ENCODE measurements at regions not wholly inside any gene's neighbourhood (a gene's known extent, or its start where the extent isn't known, plus 50 kb on each side); places are given as distances from the start of the nearest gene placed in this dataset.

DNA sequence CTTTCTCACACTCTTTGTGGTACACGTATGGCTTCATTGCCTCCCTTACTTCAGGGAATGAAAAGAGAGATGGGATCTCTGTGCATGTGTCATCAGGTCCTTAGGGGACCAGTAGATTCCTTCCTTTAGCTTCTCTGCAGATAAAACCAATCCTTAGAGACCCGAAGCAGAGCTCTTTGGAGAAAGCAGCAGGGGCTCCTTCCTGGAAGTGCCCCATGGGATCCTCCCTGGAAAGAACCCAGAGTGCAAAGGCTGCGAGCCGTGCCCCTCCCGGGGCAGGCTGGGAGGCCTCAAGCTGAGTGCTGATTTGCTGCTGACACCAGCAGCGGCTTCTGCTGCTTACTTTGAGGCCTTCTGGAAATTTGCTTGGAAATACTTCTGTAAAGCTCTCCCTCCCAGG, 328.6 kb upstream of the RGMA start:
- H3K9me3 ChIP-seq (replicated peaks; ENCODE audit: control insufficient read depth, insufficient read depth, low read depth, low read length), result no peaks in the 10 kb centered on the region
- H3K4me3 ChIP-seq, result no peak overlapping the region
- H3K9me1 ChIP-seq (ENCODE audit: control insufficient read depth, insufficient read depth, low read length), result no peaks in the 10 kb centered on the region
- TF ChIP-seq XRCC4 (IDR thresholded peaks at IDR 0.05; ENCODE audit: extremely low read depth, insufficient read depth, insufficient read length) (no peak), PCBP2 (IDR thresholded peaks at IDR 0.05; ENCODE audit: low read depth, low read length, poor library complexity, severe bottlenecking) (no peak), ESRRA (IDR thresholded peaks at IDR 0.05; ENCODE audit: borderline replicate concordance, low read depth) (no peak), BRD9 (IDR thresholded peaks at IDR 0.05; ENCODE audit: low read depth, partially characterized antibody) (no peak), ZNF431 (CRISPR knock-in tag; IDR thresholded peaks at IDR 0.05) (no peak), POLR2B (IDR thresholded peaks at IDR 0.05; ENCODE audit: low read depth, partially characterized antibody) (no peak), GTF2E2 (tag; IDR thresholded peaks at IDR 0.05) (no peak), ARID1B (IDR thresholded peaks at IDR 0.05) (no peak), FOXK1 (CRISPR knock-in tag; IDR thresholded peaks at IDR 0.05; ENCODE audit: borderline replicate concordance) (no peak), ELF2 (CRISPR knock-in tag; IDR thresholded peaks at IDR 0.05) (no peak)
- TF ChIP-seq, protein P1, sequence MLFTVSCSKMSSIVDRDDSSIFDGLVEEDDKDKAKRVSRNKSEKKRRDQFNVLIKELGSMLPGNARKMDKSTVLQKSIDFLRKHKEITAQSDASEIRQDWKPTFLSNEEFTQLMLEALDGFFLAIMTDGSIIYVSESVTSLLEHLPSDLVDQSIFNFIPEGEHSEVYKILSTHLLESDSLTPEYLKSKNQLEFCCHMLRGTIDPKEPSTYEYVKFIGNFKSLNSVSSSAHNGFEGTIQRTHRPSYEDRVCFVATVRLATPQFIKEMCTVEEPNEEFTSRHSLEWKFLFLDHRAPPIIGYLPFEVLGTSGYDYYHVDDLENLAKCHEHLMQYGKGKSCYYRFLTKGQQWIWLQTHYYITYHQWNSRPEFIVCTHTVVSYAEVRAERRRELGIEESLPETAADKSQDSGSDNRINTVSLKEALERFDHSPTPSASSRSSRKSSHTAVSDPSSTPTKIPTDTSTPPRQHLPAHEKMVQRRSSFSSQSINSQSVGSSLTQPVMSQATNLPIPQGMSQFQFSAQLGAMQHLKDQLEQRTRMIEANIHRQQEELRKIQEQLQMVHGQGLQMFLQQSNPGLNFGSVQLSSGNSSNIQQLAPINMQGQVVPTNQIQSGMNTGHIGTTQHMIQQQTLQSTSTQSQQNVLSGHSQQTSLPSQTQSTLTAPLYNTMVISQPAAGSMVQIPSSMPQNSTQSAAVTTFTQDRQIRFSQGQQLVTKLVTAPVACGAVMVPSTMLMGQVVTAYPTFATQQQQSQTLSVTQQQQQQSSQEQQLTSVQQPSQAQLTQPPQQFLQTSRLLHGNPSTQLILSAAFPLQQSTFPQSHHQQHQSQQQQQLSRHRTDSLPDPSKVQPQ (CRISPR knock-in tag; IDR thresholded peaks at IDR 0.05; ENCODE audit: borderline replicate concordance), result no peak
- H3K27ac ChIP-seq (ENCODE audit: extremely low read depth, low read depth, low read length), result no peak overlapping the region
- ATAC-seq, result no peak
- H3K79me2 ChIP-seq (ENCODE audit: control insufficient read depth, insufficient read depth, low read length), result no peaks in the 10 kb centered on the region
- H4K20me1 ChIP-seq (replicated peaks; ENCODE audit: control insufficient read depth, insufficient read depth, low read length), result no peaks in the 10 kb centered on the region
- intact Hi-C loops (cut with micrococcal nuclease) (no loop called here), in situ Hi-C loops (cut with MboI) (no loop called here)
- DNase-seq (ENCODE audit: extremely low read depth in 1 of 4, low spot score in 3 of 4), result no peak
- BruUV-seq (replicated peaks), result no TSS peak
- ChIA-PET CTCF (ENCODE audit: low intra/inter-chr PET ratio) (no interaction called here), POLR2A (no interaction called here)
- FAIRE-seq, result no peak
- no peak overlapping the region for H3K9ac ChIP-seq (ENCODE audit: insufficient read depth in 1 of 2, low read depth in 2 of 2, low read length in 2 of 2)
- no peak overlapping the region for H3K4me2 ChIP-seq (ENCODE audit: insufficient read depth, low read length)
- H3K27me3 ChIP-seq (ENCODE audit: control insufficient read depth in 2 of 2, insufficient read depth in 2 of 2, low read length in 2 of 2), result 0 out of 5 replicates have a peak, but pooled peaks cover 0 to 5% of the 10 kb centered on the region in 2 experiments
- H2AFZ ChIP-seq (ENCODE audit: low read depth, low read length), result no peak overlapping the region
- no peaks in the 10 kb centered on the region for H3K4me1 ChIP-seq (replicated peaks in 1 of 2; ENCODE audit: control insufficient read depth in 2 of 2, insufficient read depth in 2 of 2, low read length in 2 of 2)
- no peaks in the 10 kb centered on the region for H3K36me3 ChIP-seq (ENCODE audit: control insufficient read depth, insufficient read depth, low read length)
- 1% methylated on average over 5 of the region's 6 CpGs for WGBS (ENCODE audit: insufficient coverage, low coverage, missing lambda C conversion rate)

Data from K562 (cell line).